Heart left ventricle (tissue), 13 donors: ENCODE measurements at regions not wholly inside any gene's neighbourhood (a gene's known extent, or its start where the extent isn't known, plus 50 kb on each side); places are given as distances from the start of the nearest gene placed in this dataset.

Experiments
- CTCF ChIP-seq, 12 donors: fragments of 200-600 bp; sonication (generic) in 4 of 12; IDR thresholded peaks; one replicate each; pipeline versions ENCODE4 v1.5.0 to v1.8.0; 2018 to 2022; ENCODE audit warnings: antibody characterized with exemption in 12 of 12, mild to moderate bottlenecking in 5 of 12
- POLR2A ChIP-seq, 2 donors: fragments of 450-650 bp; IDR thresholded peaks; one replicate each; pipeline ENCODE4 v1.6.1; 2017; ENCODE audit warnings: antibody characterized with exemption in 2 of 2, mild to moderate bottlenecking in 2 of 2, moderate library complexity in 2 of 2
- donor health status: ischemic (EF 13 %, LVEDD 7.1; RV severe dilation, severe dysfunction).
- donor health status: DM: no; HTN: yes; CAD: no.
- donor health status: DM: no; HTN: no; CAD: no.
- donor health status: ischemic (EF 25% LVEDD 6.9; RV normal size, moderate dysfunction).
- donor health status: ischemic (EF 25% LVEDD 5.7; RV mildly dilated, moderate dysfunction).
- donor health status: ischemic (EF 35%, LVEDD 5.7; RV mildly dilated, moderate dysfunction).
- donor health status: nonischemic (EF 11% LVEDD 7.7; RV severe dilation, severe dysfunction).
- donor health status: DM: yes; HTN: yes; CAD: no.
- donor health status: PGD.
- donor health status: ischemic (EF 29% LVEDD 5.4; RV normal size, mild dysfunction).
- donor health status: nonischemic (EF 23%, LVEDD 6.1; RV moderate dilation, normal function).

- TF ChIP-seq CTCF (IDR thresholded peaks at IDR 0.05) (no peak), POLR2A (IDR thresholded peaks at IDR 0.05) (no peak)
Measured at GRCh38 chr2:129796801-129797488, 182.5 kb upstream of the RAB6C start.
